ENCODE measurements at regions not wholly inside any gene's neighbourhood (a gene's known extent, or its start where the extent isn't known, plus 50 kb on each side); places are given as distances from the start of the nearest gene placed in this dataset.
A peak's percentile ranks its signal among the peaks of the same experiment; 100 is the strongest.
"Not testable (repeated sequence)": the region's sequence is repeated elsewhere in the genome, so short reads cannot be mapped to it uniquely, and the experiment has no call there.

- no peak for DNase-seq
- no peaks in the 10 kb centered on the region for H3K9me3 ChIP-seq
- peaks cover 15% of the 10 kb centered on the region for H3K27me3 ChIP-seq
- no peak overlapping the region for H3K4me3 ChIP-seq
- H3K36me3 ChIP-seq = no peaks in the 10 kb centered on the region
Observed at GRCh38 chr11:123318623-123319022, 111.4 kb upstream of the GRAMD1B start.

GRCh38 chr11:123318132-123318531 lies 111.9 kb upstream of the GRAMD1B start:
- H3K36me3 ChIP-seq, DNase-seq, H3K4me3 ChIP-seq, H3K27me3 ChIP-seq, H3K9me3 ChIP-seq: not testable (repeated sequence)

GRCh38 chr11:123316003-123316402 lies 114.1 kb upstream of the GRAMD1B start:
- H3K4me3 ChIP-seq = no peak overlapping the region
- H3K9me3 ChIP-seq = no peaks in the 10 kb centered on the region
- no peaks in the 10 kb centered on the region for H3K36me3 ChIP-seq
- DNase-seq = no peak
- peaks cover 5% of the 10 kb centered on the region for H3K27me3 ChIP-seq

- Histone ChIP-seq H3K9me3 (no peaks in the 10 kb centered on the region), H3K27me3 (peaks cover 4% of the 10 kb centered on the region; the same call in 1 of the 2 replicates), H3K4me3 (no peak overlapping the region), H3K36me3 (no peaks in the 10 kb centered on the region)
- DNase-seq = no peak
Observed at GRCh38 chr11:123314972-123315371, 115.1 kb upstream of the GRAMD1B start.

GRCh38 chr11:123313262-123313661 lies 116.8 kb upstream of the GRAMD1B start:
- Histone ChIP-seq H3K27me3 (0 out of 2 replicates have a peak, but pooled peaks cover 2% of the 10 kb centered on the region), H3K36me3 (no peaks in the 10 kb centered on the region), H3K4me3 (no peak overlapping the region), H3K9me3 (no peaks in the 10 kb centered on the region)
- DNase-seq = no peak

- H3K9me3 ChIP-seq = no peaks in the 10 kb centered on the region
- H3K27me3 ChIP-seq = peaks cover 5% of the 10 kb centered on the region; the same call in 1 of the 2 replicates
- no peak overlapping the region for H3K4me3 ChIP-seq
- DNase-seq = no peak
- no peaks in the 10 kb centered on the region for H3K36me3 ChIP-seq
Observed at GRCh38 chr11:123308077-123308476, 113.0 kb upstream of the CLMP start.

GRCh38 chr11:123307276-123307675 lies 112.2 kb upstream of the CLMP start:
- Histone ChIP-seq H3K36me3 (no peaks in the 10 kb centered on the region), H3K9me3 (no peaks in the 10 kb centered on the region), H3K27me3 (peaks cover 4% of the 10 kb centered on the region; the same call in 1 of the 2 replicates), H3K4me3 (no peak overlapping the region)
- DNase-seq = no peak

- H3K27me3 ChIP-seq = peaks cover 4% of the 10 kb centered on the region; the same call in 1 of the 2 replicates
- DNase-seq = no peak
- no peak overlapping the region for H3K4me3 ChIP-seq
- no peaks in the 10 kb centered on the region for H3K36me3 ChIP-seq
- H3K9me3 ChIP-seq = no peaks in the 10 kb centered on the region
Observed at GRCh38 chr11:123306531-123306930, 111.5 kb upstream of the CLMP start.

- DNase-seq = no peak
- Histone ChIP-seq H3K9me3 (no peaks in the 10 kb centered on the region), H3K4me3 (no peak overlapping the region), H3K36me3 (no peaks in the 10 kb centered on the region), H3K27me3 (peaks cover 12% of the 10 kb centered on the region; the same call in 1 of the 2 replicates)
Observed at GRCh38 chr11:123305601-123306375, 110.7 kb upstream of the CLMP start.

- Histone ChIP-seq H3K9me3 (no peaks in the 10 kb centered on the region), H3K36me3 (no peaks in the 10 kb centered on the region), H3K4me3 (no peak overlapping the region), H3K27me3 (peaks cover 14% of the 10 kb centered on the region; the same call in 1 of the 2 replicates)
- DNase-seq = no peak
Observed at GRCh38 chr11:123304828-123305466, 109.9 kb upstream of the CLMP start.

GRCh38 chr11:123303924-123304323 lies 108.9 kb upstream of the CLMP start:
- DNase-seq = no peak
- Histone ChIP-seq H3K9me3 (no peaks in the 10 kb centered on the region), H3K36me3 (no peaks in the 10 kb centered on the region), H3K27me3 (peaks cover 14% of the 10 kb centered on the region; the same call in 1 of the 2 replicates), H3K4me3 (no peak overlapping the region)

GRCh38 chr11:123302751-123303195 lies 107.7 kb upstream of the CLMP start:
- DNase-seq = no peak
- no peaks in the 10 kb centered on the region for H3K9me3 ChIP-seq
- no peak overlapping the region for H3K4me3 ChIP-seq
- no peaks in the 10 kb centered on the region for H3K36me3 ChIP-seq
- H3K27me3 ChIP-seq = peaks cover 14% of the 10 kb centered on the region; the same call in 1 of the 2 replicates

GRCh38 chr11:123301696-123302400 lies 106.8 kb upstream of the CLMP start:
- Histone ChIP-seq H3K36me3 (no peaks in the 10 kb centered on the region), H3K27me3 (peaks cover 14% of the 10 kb centered on the region; the same call in 1 of the 2 replicates), H3K4me3 (peak overlapping the region; percentile 18; the same call in 1 of the 2 replicates), H3K9me3 (no peaks in the 10 kb centered on the region)
- peak; percentile 36 for DNase-seq

GRCh38 chr11:123301013-123301591 lies 106.1 kb upstream of the CLMP start:
- Histone ChIP-seq H3K4me3 (no peak overlapping the region), H3K9me3 (no peaks in the 10 kb centered on the region), H3K36me3 (no peaks in the 10 kb centered on the region), H3K27me3 (peaks cover 16% of the 10 kb centered on the region; the same call in 1 of the 2 replicates)
- no peak for DNase-seq

- H3K36me3 ChIP-seq = no peaks in the 10 kb centered on the region
- no peak overlapping the region for H3K4me3 ChIP-seq
- no peak for DNase-seq
- H3K9me3 ChIP-seq = no peaks in the 10 kb centered on the region
- peaks cover 16% of the 10 kb centered on the region; the same call in 1 of the 2 replicates for H3K27me3 ChIP-seq
Observed at GRCh38 chr11:123299721-123300120, 104.7 kb upstream of the CLMP start.

- DNase-seq = no peak
- H3K36me3 ChIP-seq = no peaks in the 10 kb centered on the region
- H3K4me3 ChIP-seq = no peak overlapping the region
- peaks cover 16% of the 10 kb centered on the region; the same call in 1 of the 2 replicates for H3K27me3 ChIP-seq
- no peaks in the 10 kb centered on the region for H3K9me3 ChIP-seq
Observed at GRCh38 chr11:123298488-123299447, 103.7 kb upstream of the CLMP start.

Measured in MG63 (cell line).